ENCODE measurements at regions not wholly inside any gene's neighbourhood (a gene's known extent, or its start where the extent isn't known, plus 50 kb on each side); places are given as distances from the start of the nearest gene placed in this dataset.

DNA sequence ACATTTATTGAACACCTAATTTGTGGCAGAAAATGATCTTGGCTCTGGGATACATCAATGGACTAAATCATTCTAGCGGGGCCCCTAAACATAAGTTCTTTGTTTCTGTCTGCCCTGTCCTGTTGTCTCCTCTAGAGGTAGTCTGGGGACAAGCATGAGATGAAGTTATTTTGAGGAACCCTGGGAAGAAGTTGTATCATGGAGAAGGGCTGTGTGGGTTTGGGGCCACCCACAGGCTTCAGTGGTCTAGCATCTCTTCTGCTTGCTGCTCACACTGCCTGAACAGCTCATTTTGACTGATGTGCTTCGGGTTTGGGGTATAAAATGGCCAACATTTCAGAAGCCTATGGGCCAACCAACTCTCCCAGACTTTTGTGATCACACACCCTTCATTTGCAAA, 50.3 kb upstream of the OSBPL11 start:
- TF ChIP-seq, protein P1, sequence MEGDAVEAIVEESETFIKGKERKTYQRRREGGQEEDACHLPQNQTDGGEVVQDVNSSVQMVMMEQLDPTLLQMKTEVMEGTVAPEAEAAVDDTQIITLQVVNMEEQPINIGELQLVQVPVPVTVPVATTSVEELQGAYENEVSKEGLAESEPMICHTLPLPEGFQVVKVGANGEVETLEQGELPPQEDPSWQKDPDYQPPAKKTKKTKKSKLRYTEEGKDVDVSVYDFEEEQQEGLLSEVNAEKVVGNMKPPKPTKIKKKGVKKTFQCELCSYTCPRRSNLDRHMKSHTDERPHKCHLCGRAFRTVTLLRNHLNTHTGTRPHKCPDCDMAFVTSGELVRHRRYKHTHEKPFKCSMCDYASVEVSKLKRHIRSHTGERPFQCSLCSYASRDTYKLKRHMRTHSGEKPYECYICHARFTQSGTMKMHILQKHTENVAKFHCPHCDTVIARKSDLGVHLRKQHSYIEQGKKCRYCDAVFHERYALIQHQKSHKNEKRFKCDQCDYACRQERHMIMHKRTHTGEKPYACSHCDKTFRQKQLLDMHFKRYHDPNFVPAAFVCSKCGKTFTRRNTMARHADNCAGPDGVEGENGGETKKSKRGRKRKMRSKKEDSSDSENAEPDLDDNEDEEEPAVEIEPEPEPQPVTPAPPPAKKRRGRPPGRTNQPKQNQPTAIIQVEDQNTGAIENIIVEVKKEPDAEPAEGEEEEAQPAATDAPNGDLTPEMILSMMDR (IDR thresholded peaks at IDR 0.05) = no peak
- Mint-ChIP-seq H3K9me3 (no peaks in the 10 kb centered on the region), H3K27ac (peak overlapping the region in 4 of 7 donors; percentile 35 to 80 (median 59)), H3K4me1 (peaks cover 21% of the 10 kb centered on the region), H3K36me3 (no peaks in the 10 kb centered on the region), H3K27me3 (ENCODE audit: low read depth in 3 of 3) (peaks cover 0 to 1% (median 0%) of the 10 kb centered on the region in 3 donors), H3K4me3 (no peak overlapping the region)
- DNase-seq = peak in 1 of 3 donors; percentile 15
- H3K79me2 ChIP-seq (ENCODE audit: insufficient read depth, low read length) = no peaks in the 10 kb centered on the region
- intact Hi-C loops (cut with micrococcal nuclease) = no loop called here
- H3K36me3 ChIP-seq (replicated peaks in 1 of 2; ENCODE audit: control insufficient read depth in 1 of 2, insufficient read depth in 2 of 2, low read length in 2 of 2) = no peaks in the 10 kb centered on the region
- H3K9me3 ChIP-seq (replicated peaks in 1 of 2; ENCODE audit: control insufficient read depth in 1 of 2, insufficient read depth in 1 of 2, low read length in 2 of 2) = no peaks in the 10 kb centered on the region
- H3K27ac ChIP-seq (ENCODE audit: low read depth in 1 of 2, low read length in 2 of 2) = no peak overlapping the region
- no peak overlapping the region for H3K4me2 ChIP-seq (replicated peaks; ENCODE audit: extremely low read depth, low read length, poor library complexity, severe bottlenecking)
- no peaks in the 10 kb centered on the region for H4K20me1 ChIP-seq (ENCODE audit: insufficient read depth, low read length)
- no peaks in the 10 kb centered on the region for H3K27me3 ChIP-seq (ENCODE audit: control insufficient read depth in 2 of 2, insufficient read depth in 2 of 2, low read length in 2 of 2)
- H3K4me1 ChIP-seq (ENCODE audit: control insufficient read depth in 1 of 2, insufficient read depth in 2 of 2, low read length in 2 of 2) = peaks cover 12 to 17% of the 10 kb centered on the region in 2 donors
- H2AFZ ChIP-seq (ENCODE audit: insufficient read depth, low read depth, low read length, poor library complexity, severe bottlenecking) = no peak overlapping the region
- 83% methylated on average over 1 of the region's 2 CpGs for WGBS (ENCODE audit: insufficient coverage)
- no peak overlapping the region for H3K4me3 ChIP-seq (replicated peaks in 1 of 3; ENCODE audit: low read depth in 2 of 3, low read length in 3 of 3)
- no peak overlapping the region for H3K9ac ChIP-seq (ENCODE audit: insufficient read depth, low read length, poor library complexity, severe bottlenecking)

DNA sequence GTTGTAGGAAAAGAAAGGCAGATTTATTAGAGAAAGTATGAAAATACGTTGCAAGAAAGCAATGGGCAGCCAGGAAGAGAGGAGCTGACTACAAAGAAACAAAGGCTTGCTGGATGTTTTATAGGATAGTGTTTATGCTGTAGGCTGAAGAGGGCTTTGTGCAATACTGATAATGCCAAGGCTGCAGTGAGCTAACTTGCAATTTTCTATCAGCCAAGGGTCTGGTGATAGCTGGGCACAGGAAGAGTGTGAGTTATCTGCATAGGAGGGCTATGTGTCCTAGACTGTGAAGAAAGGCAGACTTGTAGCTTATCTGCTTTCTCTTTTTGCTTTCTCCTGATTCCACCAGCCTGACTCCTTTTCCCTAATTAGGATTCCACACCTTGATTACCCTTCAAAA, 51.3 kb upstream of the OSBPL11 start:
- no peaks in the 10 kb centered on the region for H3K27me3 ChIP-seq (ENCODE audit: control insufficient read depth in 2 of 2, insufficient read depth in 2 of 2, low read length in 2 of 2)
- intact Hi-C loops (cut with micrococcal nuclease) = no loop called here
- H4K20me1 ChIP-seq (ENCODE audit: insufficient read depth, low read length) = no peaks in the 10 kb centered on the region
- no peaks in the 10 kb centered on the region for H3K9me3 Mint-ChIP-seq
- no peaks in the 10 kb centered on the region for H3K36me3 Mint-ChIP-seq
- WGBS (ENCODE audit: insufficient coverage) = 93% methylated on average over 1 of the region's 1 CpG
- H3K79me2 ChIP-seq (ENCODE audit: insufficient read depth, low read length) = no peaks in the 10 kb centered on the region
- H3K4me1 Mint-ChIP-seq = peaks cover 17% of the 10 kb centered on the region
- no peak overlapping the region for H3K4me3 Mint-ChIP-seq
- peaks cover 0 to 1% (median 0%) of the 10 kb centered on the region in 3 donors for H3K27me3 Mint-ChIP-seq (ENCODE audit: low read depth in 3 of 3)
- H3K9ac ChIP-seq (ENCODE audit: insufficient read depth, low read length, poor library complexity, severe bottlenecking) = no peak overlapping the region
- no peak overlapping the region for H2AFZ ChIP-seq (ENCODE audit: insufficient read depth, low read depth, low read length, poor library complexity, severe bottlenecking)
- no peak overlapping the region for H3K4me2 ChIP-seq (replicated peaks; ENCODE audit: extremely low read depth, low read length, poor library complexity, severe bottlenecking)
- DNase-seq = no peak
- peaks cover 12 to 13% of the 10 kb centered on the region in 2 donors for H3K4me1 ChIP-seq (ENCODE audit: control insufficient read depth in 1 of 2, insufficient read depth in 2 of 2, low read length in 2 of 2)
- H3K27ac Mint-ChIP-seq = peak overlapping the region in 1 of 7 donors; percentile 31
- H3K4me3 ChIP-seq (replicated peaks in 1 of 3; ENCODE audit: low read depth in 2 of 3, low read length in 3 of 3) = no peak overlapping the region
- no peaks in the 10 kb centered on the region for H3K36me3 ChIP-seq (replicated peaks in 1 of 2; ENCODE audit: control insufficient read depth in 1 of 2, insufficient read depth in 2 of 2, low read length in 2 of 2)
- TF ChIP-seq, protein P1 (IDR thresholded peaks at IDR 0.05) = no peak
- H3K9me3 ChIP-seq (replicated peaks in 1 of 2; ENCODE audit: control insufficient read depth in 1 of 2, insufficient read depth in 1 of 2, low read length in 2 of 2) = no peaks in the 10 kb centered on the region
- no peak overlapping the region for H3K27ac ChIP-seq (ENCODE audit: low read depth in 1 of 2, low read length in 2 of 2)
